ENCODE measurements at regions not wholly inside any gene's neighbourhood (a gene's known extent, or its start where the extent isn't known, plus 50 kb on each side); places are given as distances from the start of the nearest gene placed in this dataset.
"Not testable (repeated sequence)": the region's sequence is repeated elsewhere in the genome, so short reads cannot be mapped to it uniquely, and the experiment has no call there.

DNA sequence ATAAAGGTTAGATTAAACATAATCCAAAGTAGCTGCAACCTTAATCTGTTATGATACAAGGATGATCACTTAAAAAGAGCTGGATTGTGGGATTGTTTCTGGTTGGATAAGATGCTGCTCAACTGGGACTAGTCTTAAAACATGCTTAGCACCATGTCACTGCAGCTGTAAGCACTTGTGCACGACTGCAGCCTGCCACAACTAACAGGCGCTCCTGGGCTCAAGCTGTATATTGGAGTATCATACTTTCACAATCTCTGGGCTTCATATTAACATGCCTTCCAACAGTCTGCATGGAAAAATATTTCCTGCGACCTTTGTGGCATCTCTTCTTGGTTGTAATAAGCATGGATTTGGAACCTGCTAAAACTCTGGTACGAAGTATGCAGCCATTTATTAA is 493.0 kb upstream of the PITX2 start:
- no peak for DNase-seq (ENCODE audit: low read depth in 2 of 3, low spot score in 2 of 3)

DNA sequence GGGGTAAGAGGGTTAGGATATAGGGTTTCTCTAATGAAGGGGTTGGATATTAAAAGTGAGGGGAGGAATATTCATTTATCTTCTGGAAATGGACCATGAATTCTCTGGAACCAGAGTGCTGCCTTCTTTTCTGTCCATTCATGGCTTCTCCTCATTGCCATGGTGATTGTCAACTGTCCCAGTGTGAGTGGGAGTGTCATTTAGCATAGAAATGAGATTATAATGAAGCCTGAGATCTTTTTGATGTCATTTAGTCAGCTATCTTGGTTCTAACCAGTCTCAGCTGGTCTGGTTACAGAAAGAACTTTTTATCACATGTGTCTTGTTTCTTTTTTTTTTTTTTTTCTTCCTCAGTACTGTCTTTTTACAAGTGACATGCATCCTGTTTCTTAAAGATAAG is 497.3 kb upstream of the PITX2 start:
- no peak for DNase-seq (ENCODE audit: low read depth in 2 of 3, low spot score in 2 of 3)

DNA sequence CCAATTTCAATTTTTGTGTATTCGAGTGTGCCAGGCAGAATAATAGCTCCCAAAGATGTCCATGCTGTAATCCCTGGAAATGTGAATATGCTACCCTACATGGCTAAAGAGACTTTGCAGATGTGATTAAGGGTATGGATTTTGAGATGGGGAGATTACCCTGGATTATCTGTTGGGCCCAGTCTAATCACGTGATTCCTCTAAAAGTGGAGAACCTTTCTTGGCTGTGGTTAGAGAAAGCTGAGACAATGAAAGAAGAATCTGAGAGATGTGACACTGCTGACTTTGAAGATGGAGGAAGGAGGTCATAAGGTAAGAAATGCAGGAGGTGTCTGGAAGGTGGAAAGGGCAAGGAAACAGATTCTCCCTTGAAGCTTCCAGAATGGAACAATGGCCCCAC is 503.5 kb upstream of the PITX2 start:
- no peak for DNase-seq (ENCODE audit: low read depth in 2 of 3, low spot score in 2 of 3)

DNA sequence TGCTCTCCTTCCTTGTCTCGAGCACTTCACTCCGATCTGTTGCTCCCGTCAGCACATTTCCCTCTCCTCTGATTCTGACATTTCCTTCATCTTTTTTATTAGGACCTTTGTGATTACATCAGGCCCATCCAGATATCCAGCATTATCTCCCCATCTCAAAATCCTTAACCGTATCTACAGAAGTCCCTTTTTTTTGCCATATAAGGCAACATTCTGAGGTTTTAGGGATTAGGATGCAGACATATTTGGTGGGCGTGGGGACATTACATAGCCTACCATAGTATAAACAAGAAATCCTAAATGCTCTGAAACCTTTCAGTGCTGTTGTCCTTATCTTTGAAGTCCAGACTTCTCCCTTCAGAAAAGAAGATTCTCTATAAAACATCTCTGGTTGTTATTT is 505.0 kb upstream of the PITX2 start:
- DNase-seq (ENCODE audit: low read depth in 2 of 3, low spot score in 2 of 3) = no peak

DNA sequence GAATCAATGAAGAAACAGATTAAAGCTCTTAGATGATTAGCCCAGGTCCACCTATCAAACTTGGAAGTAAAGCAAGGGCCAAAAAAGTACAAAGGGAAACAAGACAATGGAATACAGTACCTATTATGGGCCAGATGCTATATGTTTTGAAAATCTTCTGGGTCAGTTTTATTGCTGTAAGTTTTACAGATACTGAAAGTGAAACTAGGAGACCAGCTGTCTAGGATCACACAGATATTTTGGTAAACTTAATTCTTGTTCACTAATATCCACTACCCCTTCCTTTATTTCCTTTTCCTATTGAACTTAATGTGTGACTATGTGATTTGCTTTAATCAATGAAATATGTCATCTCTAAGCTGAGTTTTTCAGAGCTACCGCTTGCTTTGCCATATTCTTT is 505.4 kb upstream of the PITX2 start:
- DNase-seq (ENCODE audit: low read depth in 2 of 3, low spot score in 2 of 3) = no peak

DNA sequence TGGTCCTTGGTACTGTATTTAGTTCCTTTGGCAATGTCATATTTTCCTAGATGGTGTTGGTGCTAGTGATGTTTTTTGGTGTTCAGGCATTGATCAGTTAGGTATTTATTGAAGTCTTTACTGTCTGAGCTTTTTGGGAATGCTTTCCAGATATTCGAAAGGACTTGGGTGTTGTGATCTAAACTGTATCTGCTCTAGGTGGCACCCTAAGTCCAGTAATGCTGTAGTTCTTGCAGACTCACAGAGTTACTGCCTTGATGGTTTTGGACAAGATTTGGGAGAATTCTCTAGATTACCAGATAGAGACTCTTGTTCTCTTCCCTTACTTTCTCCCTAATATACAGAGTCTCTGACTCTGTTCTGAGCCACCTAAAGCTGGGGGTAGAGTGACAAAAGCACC is 513.6 kb upstream of the PITX2 start:
- DNase-seq (ENCODE audit: low read depth in 2 of 3, low spot score in 2 of 3) = no peak

DNA sequence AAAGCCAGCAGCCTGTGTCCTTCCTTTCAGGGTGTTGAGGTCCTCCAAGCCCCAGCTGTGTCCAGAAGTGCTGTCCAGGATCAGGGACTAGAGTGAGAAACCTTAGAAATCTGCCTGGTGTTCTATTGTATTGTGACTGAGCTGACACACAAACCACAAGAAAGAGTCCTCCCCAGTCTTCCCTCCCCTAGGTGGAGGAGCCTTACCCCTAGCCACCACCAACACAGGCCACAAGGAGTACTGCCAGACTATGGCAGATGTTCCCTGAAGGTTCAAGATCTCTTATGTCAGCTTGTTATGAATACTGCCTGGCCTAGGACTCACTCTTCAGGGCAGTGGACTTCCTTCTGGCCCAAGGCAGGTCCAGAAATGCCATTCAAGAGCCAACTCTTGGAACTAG is 514.1 kb upstream of the PITX2 start:
- DNase-seq (ENCODE audit: low read depth in 2 of 3, low spot score in 2 of 3) = no peak

DNA sequence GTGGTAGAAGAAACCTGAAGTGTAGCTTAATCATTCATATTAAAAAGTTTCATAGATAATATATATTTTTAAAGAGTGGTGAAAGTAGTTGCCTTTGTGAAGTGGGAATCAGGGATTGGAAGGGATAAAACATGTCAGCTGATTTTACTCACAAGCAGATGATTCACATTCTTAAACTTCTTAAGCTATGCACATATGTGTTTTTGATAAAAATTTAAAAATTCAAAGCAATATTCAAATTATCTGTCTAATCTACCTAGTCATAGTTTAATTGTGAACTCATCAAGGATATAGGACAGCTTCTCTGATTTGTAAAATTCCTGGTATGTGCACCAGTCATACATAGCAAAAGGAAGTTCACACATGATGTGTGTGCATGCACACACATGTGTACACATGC is 520.6 kb upstream of the PITX2 start:
- no peak for DNase-seq (ENCODE audit: low read depth in 2 of 3, low spot score in 2 of 3)

DNA sequence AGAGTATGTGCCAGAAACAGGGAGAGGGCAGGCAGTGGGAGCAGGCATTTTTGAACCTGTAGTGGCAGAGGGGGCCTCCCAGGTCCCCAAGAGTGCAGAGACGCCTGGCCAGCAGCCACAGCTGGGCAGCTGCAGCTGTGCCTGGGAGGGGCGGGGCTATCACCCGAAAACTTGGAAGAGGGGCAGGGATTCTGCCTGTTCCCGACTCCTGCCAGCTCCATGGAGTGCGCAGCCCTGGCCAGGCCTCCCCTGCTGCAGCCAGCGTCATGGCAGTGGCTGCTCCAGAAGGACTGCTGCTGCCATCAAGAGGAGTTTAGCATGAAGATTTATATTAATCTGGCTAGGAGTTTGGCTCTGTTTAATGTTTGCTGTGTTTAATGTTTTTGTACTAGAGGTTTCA is 532.1 kb upstream of the PITX2 start:
- no peak for DNase-seq (ENCODE audit: low read depth in 2 of 3, low spot score in 2 of 3)

DNA sequence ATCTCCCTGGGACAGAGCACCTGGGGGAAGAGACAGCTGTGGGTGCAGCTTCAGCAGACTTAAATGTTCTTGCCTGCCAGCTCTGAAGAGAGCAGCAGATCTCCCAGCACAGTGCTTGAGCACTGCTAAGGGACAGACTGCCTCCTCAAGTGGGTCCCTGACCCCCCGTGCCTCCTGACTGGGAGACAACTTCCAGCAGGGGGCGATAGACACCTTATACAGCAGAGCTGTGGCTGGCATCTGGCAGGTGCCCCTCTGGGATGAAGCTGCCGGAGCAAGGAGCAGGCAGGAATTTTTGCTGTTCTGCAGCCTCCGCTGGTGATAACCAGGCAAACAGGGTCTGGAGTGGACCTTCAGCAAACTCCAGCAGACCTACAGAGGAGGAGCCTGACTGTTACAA is 541.7 kb upstream of the PITX2 start:
- DNase-seq (ENCODE audit: low read depth in 2 of 3, low spot score in 2 of 3) = not testable (repeated sequence)

DNA sequence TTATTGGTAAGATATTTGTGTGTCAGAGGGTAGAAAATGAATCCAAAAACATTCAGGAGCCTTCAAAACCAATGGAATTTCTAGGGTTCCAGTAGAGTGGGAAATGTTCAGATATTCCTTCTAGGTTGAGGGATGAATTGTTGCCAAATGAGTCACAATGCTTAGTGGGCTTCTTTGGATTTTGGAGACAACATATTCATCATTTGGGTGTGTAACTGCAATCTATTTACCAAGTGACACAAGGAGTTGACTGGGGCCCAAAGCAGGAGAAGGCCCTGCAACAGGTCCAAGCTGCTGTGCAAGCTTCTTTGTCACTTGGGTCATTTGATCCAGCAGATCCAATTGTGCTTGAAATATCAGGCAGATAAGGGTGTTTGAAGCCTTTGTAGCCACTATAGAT is 551.5 kb upstream of the PITX2 start:
- DNase-seq (ENCODE audit: low read depth in 2 of 3, low spot score in 2 of 3) = no peak

DNA sequence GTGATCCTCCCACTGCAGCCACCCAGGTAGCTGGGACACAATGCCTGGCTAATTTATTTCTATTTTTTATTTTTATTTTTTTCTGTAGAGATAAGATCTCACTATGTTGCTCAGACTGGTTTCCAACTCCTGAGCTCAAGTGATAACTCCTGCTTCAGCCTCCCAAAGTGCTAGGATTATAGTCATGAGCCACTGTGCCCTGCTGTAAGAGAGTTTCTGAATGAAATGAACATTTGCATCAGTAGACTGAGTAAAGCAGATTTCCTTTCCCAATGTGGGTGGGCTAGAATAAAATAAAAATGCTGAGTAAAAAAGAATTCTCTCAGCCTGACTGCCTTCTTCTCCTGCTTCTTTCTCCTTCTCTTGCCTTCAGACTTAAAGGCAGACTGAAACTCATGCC is 555.4 kb upstream of the PITX2 start:
- DNase-seq (ENCODE audit: low read depth in 2 of 3, low spot score in 2 of 3) = no peak

DNA sequence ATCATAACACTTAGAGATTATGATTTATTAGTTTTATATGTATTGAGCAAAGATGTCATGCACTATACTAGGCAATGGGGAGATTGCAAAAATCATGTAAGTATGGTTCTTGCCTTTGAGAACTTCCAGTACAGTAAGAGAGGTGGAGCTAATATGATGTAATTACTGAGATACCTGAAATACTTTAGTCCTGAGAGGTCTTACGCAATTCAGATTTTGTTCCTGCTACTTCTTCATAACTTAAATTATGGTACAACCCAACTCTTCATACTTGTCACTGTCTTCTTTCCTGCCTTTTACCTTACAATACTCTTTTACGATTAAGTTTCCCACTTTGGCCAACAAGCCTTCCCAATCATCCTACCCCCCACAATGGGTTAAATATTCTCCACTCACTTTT is 564.2 kb upstream of the PITX2 start:
- DNase-seq (ENCODE audit: low read depth in 2 of 3, low spot score in 2 of 3) = no peak

DNA sequence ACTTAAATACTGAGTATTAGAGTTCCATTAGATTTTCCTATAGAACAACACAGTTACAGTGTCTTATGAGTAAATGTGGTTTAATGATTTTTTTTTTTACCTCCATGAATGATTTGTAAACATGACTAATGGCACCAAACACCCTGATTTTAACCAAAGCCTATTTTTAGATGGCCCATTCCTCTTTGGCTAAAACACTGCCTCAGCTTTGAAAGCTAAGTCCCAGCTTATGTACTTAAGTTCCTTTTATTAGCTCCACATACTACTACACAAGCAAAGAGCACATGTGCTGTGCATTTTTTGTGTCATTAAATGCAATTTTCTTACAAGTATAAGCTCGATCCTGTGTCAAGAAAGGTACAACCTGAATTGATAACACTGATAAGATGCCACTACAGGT is 575.6 kb upstream of the PITX2 start:
- DNase-seq (ENCODE audit: low read depth in 2 of 3, low spot score in 2 of 3) = no peak

DNA sequence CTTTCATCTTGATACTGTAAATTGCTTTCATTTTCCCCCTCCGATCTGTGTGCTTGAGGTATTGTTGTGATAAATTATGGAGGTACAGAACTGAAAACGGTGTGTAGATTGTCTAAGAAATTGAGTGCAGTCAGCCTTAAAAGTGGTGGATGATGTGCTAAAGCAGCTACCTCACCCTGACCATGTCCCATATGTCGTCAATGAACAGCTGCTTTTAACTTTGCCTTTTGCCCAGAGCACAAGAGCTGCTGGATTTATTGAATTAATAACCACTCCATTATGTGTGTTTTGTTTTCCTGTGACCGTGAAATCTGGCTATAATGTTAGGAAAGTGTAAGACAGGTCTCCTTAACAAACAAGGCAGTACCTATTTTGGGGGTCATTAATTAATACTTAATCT is 581.9 kb upstream of the PITX2 start:
- no peak for DNase-seq (ENCODE audit: low read depth in 2 of 3, low spot score in 2 of 3)

DNA sequence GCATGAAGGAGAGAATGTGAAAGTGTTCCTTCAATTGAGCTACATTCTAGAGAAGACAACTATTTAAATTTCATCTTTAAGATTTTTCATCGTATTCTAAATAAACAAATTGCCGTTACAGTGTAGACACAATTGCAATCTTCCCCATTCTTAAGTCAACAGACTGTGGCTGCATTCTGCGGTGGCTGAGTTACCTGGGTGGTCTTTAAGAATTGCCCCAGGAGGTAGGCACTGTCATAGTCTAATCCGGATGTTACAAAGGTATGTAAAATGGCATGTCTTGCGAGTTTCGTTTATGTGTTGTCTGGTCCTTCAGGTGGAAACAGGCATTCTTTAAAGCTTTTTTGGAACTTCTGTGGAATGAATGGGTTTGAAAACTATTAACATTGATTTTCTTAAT is 586.1 kb upstream of the PITX2 start:
- no peak for DNase-seq (ENCODE audit: low read depth in 2 of 3, low spot score in 2 of 3)

DNA sequence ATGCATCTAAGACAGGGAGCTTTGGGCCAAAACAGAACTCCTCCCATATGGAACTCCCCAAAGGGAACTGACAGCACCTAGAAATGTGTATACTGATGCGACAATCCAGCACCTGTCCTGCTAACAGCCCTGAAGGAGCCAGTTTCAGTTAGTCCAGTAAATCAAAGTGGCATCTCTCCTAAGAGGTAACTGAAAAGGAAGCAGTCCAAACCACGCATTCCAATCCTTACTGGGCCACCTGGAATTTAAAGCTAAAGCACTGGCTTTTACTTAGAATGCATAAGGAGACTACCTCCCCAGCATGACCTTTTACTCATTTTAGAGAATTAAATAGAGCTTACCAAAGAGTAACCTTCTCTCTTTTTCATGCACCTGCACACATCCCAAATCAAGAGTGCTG is 586.8 kb upstream of the PITX2 start:
- no peak for DNase-seq (ENCODE audit: low read depth in 2 of 3, low spot score in 2 of 3)

DNA sequence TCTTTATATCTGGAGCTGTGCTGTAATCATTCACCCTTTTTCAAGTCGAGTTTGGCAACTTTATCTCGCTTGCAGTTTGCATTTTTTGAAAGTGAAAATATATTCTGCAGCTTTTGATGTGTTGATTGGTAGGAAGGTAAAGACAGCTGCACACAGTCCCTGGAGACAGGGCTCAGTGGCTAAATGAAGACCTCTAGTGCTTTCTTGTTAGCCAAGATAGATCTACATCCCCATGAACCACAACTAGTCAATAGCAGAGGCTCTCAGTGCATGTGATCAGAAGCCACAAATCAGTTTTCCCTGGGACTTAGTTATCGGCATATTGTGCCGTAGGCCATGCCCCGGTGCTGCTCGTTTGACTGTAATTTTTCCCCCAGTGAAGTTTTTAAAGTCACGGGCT is 587.7 kb upstream of the PITX2 start:
- DNase-seq (ENCODE audit: low read depth in 2 of 3, low spot score in 2 of 3) = no peak

DNA sequence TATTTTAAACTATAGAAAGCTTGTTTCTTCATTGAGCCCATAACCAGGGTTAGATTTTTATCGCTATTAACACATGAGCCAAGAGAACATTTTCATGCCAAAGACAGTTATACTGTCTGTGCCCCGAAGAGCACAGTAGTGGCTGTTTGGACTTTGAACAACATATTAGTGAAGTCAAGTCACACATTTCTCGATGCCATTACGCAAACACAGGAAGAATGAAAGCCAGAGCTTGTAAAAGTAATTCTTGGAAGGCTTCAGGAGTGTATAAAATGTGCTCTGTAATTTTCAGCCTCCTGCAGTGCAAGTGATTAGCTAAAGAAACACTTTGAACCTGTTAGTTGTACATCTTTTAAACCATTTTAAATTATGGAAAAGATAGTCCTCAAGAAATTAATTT is 590.7 kb upstream of the PITX2 start:
- no peak for DNase-seq (ENCODE audit: low read depth in 2 of 3, low spot score in 2 of 3)

DNA sequence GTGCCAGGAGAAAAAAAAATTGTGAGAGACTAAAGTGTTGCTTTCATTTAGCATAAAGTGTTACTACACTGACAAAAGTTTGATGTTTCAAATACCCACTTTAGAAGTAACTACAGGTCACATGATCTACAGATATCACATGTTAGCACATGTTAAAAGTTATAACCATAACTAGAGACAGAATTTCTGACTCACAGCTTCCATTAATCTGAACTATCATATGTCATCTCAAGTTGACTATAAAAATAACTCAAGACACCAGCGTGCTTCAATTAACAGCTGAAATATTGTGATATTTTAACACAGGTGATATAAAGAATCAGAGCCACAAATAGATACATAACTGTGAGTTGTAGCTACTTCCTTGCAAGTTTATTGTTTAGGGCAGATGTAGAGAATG is 591.5 kb upstream of the PITX2 start:
- DNase-seq (ENCODE audit: low read depth in 2 of 3, low spot score in 2 of 3) = no peak

DNA sequence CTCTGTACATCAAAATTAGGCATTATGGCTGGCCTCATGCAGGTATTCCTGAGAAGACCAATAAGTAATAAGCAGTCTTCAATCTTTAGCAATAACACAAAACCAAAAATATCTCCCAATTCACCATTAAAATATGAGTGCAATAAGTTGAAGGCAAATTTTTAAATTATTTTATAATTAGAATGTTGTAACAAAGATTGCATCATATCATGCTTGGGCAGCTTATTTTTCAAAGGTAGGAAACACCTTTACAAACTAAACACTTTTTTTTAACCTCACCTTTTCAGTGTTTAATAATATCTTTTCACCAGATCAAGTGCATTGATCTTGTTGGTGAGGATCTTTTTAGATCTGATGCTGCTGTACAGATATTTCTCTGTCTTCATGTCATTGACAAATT is 592.9 kb upstream of the PITX2 start:
- no peak for DNase-seq (ENCODE audit: low read depth in 2 of 3, low spot score in 2 of 3)

DNA sequence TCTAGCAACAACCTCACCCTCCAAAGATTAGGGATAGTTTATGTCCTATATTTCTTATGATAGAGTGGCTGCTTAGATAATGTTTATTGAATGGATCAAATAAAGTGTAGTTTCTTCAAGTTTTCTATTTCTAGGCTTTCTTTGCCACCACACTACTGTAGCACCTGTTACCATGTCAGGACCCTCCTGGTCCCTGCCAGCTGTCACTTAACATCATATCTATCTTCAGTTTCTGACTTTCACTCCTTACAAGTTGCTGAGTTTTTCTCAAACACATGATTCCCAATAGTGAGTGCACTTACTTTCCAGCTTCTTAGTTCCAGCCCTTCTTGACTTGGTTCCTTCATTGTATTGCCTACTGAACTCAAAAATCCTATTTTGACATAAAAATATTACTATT is 593.9 kb upstream of the PITX2 start:
- DNase-seq (ENCODE audit: low read depth in 2 of 3, low spot score in 2 of 3) = no peak

DNA sequence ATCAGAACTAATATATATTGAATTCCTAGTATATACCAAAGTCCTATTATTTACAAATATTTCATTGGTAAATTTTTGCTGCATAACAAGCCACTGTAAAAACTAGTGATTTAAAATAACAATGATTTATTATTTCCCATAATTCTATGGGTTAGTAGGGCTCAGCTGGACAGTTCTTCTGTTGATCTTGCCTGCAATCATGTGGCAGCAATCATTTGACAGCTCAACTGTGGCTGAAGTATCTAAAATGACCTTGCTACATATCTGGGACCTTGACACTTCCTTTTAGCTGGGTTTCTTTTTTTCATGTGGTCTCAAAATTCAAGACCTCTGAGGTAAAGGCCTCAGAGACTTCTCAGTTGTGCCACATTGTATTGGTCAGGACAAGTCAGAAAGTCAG is 598.5 kb upstream of the PITX2 start:
- DNase-seq (ENCODE audit: low read depth in 2 of 3, low spot score in 2 of 3) = no peak

DNA sequence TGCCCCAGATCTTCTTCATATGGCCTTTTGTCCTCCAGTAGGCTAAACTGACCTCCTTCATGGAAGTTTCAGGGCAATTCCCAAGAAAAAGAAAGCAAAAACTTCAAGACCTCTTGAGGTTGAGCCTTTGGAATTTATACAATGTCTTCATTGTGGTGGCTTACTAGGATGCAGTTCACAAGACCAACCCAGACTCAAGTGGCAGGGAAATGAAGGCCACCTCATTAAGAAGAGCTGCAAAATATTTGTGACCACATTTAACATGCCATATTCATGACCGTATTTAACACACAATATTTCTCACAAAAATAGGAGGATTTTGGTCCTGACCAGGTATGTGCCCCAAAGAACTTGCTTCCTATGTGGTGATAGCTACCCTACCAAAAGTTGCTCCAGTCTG is 605.5 kb upstream of the PITX2 start:
- DNase-seq (ENCODE audit: low read depth in 2 of 3, low spot score in 2 of 3) = no peak

All from hematopoietic multipotent progenitor cell (in vitro differentiated cells).